ENCODE measurements at regions not wholly inside any gene's neighbourhood (a gene's known extent, or its start where the extent isn't known, plus 50 kb on each side); places are given as distances from the start of the nearest gene placed in this dataset.

- H3K4me1 Mint-ChIP-seq (ENCODE audit: unreplicated experiment) = no peaks in the 10 kb centered on the region
- H3K36me3 Mint-ChIP-seq (ENCODE audit: unreplicated experiment) = no peaks in the 10 kb centered on the region
- H3K27ac Mint-ChIP-seq (ENCODE audit: unreplicated experiment) = no peak overlapping the region
- no peaks in the 10 kb centered on the region for H3K27me3 Mint-ChIP-seq (ENCODE audit: unreplicated experiment)
- DNase-seq (ENCODE audit: extremely low spot score, unreplicated experiment) = no peak
- peak; percentile 36 for TF ChIP-seq CTCF (IDR thresholded peaks at IDR 0.05)
- no peak overlapping the region for H3K4me3 Mint-ChIP-seq (ENCODE audit: unreplicated experiment)
- no peaks in the 10 kb centered on the region for H3K9me3 Mint-ChIP-seq (ENCODE audit: unreplicated experiment)
Observed at GRCh38 chr3:182248349-182248880, 536.7 kb downstream of the SOX2 start.

GRCh38 chr3:182252802-182253201 is 540.5 kb upstream of the ATP11B start:
- H3K9me3 Mint-ChIP-seq (ENCODE audit: unreplicated experiment) = no peaks in the 10 kb centered on the region
- H3K4me1 Mint-ChIP-seq (ENCODE audit: unreplicated experiment) = no peaks in the 10 kb centered on the region
- no peak overlapping the region for H3K4me3 Mint-ChIP-seq (ENCODE audit: unreplicated experiment)
- no peak for TF ChIP-seq CTCF (IDR thresholded peaks at IDR 0.05)
- DNase-seq (ENCODE audit: extremely low spot score, unreplicated experiment) = no peak
- H3K27me3 Mint-ChIP-seq (ENCODE audit: unreplicated experiment) = peaks cover 14% of the 10 kb centered on the region
- no peaks in the 10 kb centered on the region for H3K36me3 Mint-ChIP-seq (ENCODE audit: unreplicated experiment)
- no peak overlapping the region for H3K27ac Mint-ChIP-seq (ENCODE audit: unreplicated experiment)

- Mint-ChIP-seq H3K4me1 (ENCODE audit: unreplicated experiment) (no peaks in the 10 kb centered on the region), H3K9me3 (ENCODE audit: unreplicated experiment) (no peaks in the 10 kb centered on the region)
Observed at GRCh38 chr3:182255158-182255557, 538.1 kb upstream of the ATP11B start.

GRCh38 chr3:182257361-182257760 is 535.9 kb upstream of the ATP11B start:
- no peak overlapping the region for H3K4me3 Mint-ChIP-seq (ENCODE audit: unreplicated experiment)
- no peak for DNase-seq (ENCODE audit: extremely low spot score, unreplicated experiment)
- H3K9me3 Mint-ChIP-seq (ENCODE audit: unreplicated experiment) = no peaks in the 10 kb centered on the region
- no peaks in the 10 kb centered on the region for H3K4me1 Mint-ChIP-seq (ENCODE audit: unreplicated experiment)
- H3K36me3 Mint-ChIP-seq (ENCODE audit: unreplicated experiment) = no peaks in the 10 kb centered on the region
- peaks cover 31% of the 10 kb centered on the region for H3K27me3 Mint-ChIP-seq (ENCODE audit: unreplicated experiment)
- no peak for TF ChIP-seq CTCF (IDR thresholded peaks at IDR 0.05)
- no peak overlapping the region for H3K27ac Mint-ChIP-seq (ENCODE audit: unreplicated experiment)

More at GRCh38 chr3:182255158-182255557, 538.1 kb upstream of the ATP11B start:
- H3K27ac Mint-ChIP-seq (ENCODE audit: unreplicated experiment) = no peak overlapping the region
- no peaks in the 10 kb centered on the region for H3K36me3 Mint-ChIP-seq (ENCODE audit: unreplicated experiment)
- no peak for TF ChIP-seq CTCF (IDR thresholded peaks at IDR 0.05)
- H3K4me3 Mint-ChIP-seq (ENCODE audit: unreplicated experiment) = no peak overlapping the region
- DNase-seq (ENCODE audit: extremely low spot score, unreplicated experiment) = no peak
- peaks cover 17% of the 10 kb centered on the region for H3K27me3 Mint-ChIP-seq (ENCODE audit: unreplicated experiment)

- peaks cover 35% of the 10 kb centered on the region for H3K27me3 Mint-ChIP-seq (ENCODE audit: unreplicated experiment)
- peak; percentile 82 for TF ChIP-seq CTCF (IDR thresholded peaks at IDR 0.05)
- no peaks in the 10 kb centered on the region for H3K36me3 Mint-ChIP-seq (ENCODE audit: unreplicated experiment)
- no peaks in the 10 kb centered on the region for H3K4me1 Mint-ChIP-seq (ENCODE audit: unreplicated experiment)
- H3K4me3 Mint-ChIP-seq (ENCODE audit: unreplicated experiment) = no peak overlapping the region
- no peak for DNase-seq (ENCODE audit: extremely low spot score, unreplicated experiment)
- no peaks in the 10 kb centered on the region for H3K9me3 Mint-ChIP-seq (ENCODE audit: unreplicated experiment)
- H3K27ac Mint-ChIP-seq (ENCODE audit: unreplicated experiment) = no peak overlapping the region
Observed at GRCh38 chr3:182258538-182259177, 534.6 kb upstream of the ATP11B start.

Data from osteocyte (in vitro differentiated cells).